ENCODE measurements at regions not wholly inside any gene's neighbourhood (a gene's known extent, or its start where the extent isn't known, plus 50 kb on each side); places are given as distances from the start of the nearest gene placed in this dataset.
"Not testable (repeated sequence)": the region's sequence is repeated elsewhere in the genome, so short reads cannot be mapped to it uniquely, and the experiment has no call there.

DNA sequence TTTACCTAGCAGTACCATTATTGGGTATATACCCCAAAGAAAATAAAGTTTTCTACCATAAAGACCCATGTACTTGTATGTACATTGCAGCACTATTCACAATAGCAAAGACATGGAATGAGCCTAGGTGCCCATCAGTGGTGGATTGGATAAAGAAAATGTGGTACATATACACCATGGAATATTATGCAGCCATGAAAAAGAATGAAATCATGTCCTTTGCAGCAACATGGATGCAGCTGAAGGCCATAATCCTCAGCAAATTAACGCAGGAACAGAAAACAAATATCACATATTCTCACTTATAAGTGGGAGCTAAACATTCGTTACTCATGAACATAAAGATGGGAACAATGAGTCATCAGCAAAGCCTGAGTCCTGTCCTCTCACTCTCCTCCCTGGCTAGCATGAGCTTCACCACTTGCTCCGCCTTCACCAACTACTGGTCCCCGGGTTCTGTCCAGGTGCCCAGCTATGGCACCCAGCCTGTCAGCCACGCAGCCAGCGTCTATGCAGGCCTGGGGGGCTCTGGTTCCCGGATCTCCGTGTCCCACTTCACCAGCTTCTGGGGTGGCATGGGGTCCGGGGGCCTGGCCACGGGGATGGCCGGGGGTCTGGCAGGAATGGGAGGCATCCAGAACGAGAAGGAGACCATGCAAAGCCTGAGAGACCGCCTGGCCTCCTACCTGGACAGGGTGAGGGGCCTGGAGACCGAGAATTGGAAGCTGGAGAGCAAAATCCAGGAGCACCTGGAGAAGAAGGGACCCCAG, 562.1 kb downstream of the ZNF674 start:
- not testable (repeated sequence) for DNase-seq (ENCODE audit: low spot score)

DNA sequence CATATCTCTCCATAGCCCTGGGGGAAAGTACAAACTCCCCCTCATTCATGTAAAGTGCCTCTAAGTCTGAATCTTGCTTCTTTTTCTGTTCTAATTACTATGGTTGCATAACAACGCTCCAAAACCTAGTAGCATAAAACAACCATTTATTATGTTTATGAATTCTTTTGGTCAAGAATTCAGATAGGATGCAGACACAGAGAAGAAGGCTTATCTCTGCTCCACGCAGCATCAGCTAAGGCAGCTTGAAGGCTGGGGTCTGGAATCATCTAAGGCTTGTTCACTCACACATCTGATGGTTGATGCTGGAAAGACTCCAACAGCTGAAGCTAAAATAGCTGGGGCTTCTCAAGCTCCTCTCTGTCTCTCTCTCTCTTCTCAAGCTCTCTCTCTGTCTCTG, 564.5 kb downstream of the ZNF674 start:
- DNase-seq (ENCODE audit: low spot score), result no peak

DNA sequence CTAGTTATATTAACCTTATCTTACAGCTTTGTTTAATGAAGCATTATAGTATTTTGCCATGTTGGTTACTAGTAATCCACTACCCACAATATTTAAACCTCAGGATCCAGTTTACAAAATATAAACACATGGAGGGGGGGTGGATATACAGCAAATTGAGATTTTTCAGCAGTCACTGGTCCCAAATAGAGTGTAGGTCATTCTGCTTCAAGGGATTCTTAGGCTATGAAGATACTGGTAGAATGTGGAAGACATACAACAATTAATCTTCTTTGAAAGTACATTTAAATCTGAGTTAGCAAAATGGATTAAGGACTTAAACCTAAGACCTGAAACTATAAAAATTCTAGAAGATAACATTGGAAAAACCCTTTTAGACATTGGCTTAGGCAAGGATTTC, 569.6 kb downstream of the ZNF674 start:
- no peak for DNase-seq (ENCODE audit: low spot score)

DNA sequence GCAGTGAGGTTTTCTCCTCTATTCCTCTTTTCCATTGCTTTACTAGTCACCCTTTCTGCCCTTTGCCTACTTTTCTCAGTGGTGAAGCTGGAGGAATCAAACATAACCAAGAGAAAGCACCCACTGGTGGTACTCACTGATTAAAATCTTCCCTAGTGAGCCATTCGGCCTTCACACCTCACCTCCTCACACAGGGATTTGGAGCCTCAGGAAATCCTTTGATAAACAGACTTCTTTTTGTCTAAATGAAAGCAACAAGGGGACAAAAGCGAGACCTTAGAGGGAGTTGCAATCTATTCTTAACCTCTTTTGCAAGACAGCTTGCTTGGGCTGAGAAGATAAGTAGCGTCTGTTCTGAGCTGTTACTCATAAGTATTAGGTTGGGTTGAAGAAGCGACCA, 572.6 kb downstream of the ZNF674 start:
- DNase-seq (ENCODE audit: low spot score), result no peak

DNA sequence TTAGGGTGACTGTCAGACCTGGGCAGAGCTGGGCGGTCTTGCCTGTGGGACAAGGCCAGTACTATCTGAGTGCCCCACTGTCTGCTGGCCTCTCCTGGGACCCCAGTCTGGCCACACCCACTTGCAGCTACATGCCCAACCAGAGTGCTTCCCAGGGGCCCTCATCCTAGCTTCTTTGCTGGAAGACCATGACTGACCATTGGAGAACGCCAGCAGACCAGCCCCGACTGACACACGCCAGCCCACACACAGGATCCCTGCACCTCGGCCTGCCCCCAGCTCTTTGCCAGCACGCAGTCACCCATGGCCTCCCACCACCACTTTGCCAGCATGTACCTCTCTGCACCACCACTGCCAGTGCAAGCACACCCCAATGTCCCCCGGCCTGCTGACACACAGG, 585.7 kb downstream of the ZNF674 start:
- no peak for DNase-seq (ENCODE audit: low spot score)

DNA sequence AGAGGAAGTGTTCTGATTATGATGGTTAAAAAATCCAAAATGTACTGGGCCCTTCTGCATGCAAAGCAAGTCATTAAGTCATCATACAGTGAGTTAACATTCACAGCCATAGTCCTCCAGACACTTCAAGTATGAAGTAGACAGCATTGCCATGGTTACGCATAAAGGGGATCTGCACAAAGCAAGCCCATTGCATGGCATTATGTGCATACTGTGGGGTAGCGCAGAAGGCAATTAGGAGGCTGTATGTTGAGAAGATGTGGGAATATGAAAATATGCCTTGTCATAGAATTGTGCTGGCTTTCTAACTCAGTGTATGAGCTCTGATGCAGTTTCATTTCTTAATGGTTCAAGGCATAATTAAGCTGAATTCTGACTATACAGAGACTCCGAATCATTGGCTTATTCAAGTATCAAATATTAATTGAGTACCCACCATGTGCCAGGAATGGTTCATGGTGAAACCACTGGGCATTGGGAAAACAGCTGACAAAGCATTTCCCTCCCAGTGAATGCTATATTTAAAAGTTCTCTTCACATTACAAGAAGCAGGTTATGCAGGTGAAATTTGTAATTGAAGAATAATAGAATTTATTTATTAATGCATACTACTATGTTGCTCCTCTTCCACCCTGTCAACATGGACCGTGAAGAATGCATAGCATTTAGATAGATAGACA, 588.9 kb downstream of the ZNF674 start:
- DNase-seq (ENCODE audit: low spot score), result no peak

DNA sequence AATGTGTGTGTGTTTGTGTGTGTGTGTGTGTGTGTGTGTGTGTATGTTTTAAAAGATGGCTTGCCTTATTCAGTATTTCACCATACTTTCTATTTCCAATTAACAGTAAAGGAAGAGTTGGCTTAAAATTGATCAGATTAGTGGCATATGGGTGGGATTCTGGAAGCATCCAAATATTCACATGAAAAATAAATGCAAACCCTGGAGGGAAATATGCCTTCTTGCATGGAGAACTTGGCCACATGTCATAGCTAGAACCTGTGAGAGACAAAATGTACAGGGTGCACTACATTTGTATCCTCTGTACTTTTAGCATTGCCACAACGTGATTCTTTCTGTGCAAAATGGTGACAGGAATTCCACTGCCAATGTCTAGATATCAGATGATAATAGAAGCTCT, 589.6 kb downstream of the ZNF674 start:
- DNase-seq (ENCODE audit: low spot score), result no peak

DNA sequence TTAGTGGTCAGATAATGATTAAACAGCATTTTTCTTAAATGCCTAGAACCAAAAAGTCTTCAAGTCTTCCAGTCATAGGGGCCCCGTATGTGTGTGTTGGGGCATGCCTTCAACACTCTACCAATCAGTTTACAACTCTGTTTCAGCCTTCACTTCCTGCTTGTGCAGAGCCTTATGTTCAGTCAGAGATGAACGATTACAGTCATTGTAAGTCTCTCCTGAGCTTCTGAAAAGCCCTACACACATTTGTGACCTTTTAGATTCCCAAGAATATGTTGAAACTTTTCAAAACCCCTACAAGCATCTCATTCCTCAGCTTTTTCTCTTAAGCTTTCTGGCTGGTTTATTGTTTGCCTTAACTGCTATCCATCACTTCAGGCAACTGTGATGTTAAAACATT, 591.2 kb downstream of the ZNF674 start:
- DNase-seq (ENCODE audit: low spot score), result no peak

DNA sequence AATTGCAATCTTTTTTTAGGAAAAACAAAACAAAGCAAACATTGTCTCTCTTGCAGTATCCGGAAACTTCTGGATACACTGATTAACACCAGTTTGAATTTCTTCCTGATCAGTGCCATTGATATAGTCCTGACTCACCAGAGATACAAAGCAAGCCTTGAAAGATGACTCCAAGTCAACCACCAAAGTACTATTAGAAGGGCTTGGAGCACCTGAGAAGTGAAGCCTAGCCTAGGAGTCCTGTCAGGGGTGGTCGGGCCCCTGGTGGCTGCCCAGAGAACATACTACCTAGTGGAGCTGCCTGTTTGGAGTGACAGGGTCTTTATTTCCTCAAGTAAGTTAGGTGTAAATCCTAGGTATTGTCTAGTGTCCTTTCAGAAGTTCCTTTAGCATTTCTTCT, 593.2 kb downstream of the ZNF674 start:
- DNase-seq (ENCODE audit: low spot score), result no peak

DNA sequence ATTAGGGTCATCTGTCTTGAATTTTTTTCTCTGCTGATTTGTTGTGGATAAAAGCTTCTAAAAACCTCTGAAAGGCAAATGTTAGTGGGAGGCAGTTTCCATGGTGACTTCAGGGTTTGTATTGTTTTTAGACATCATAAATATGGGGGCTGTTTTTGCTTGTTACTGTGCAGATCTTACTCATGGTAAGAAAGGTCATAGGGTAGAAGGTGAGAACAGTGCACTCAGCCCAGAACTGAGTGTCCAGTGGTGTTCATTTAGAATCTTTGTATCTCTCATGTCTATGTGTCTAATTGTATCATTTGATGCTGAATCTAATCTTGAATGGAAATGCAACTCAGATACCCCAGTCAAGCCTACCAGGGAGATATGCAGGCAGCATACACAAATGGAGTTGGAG, 609.8 kb downstream of the ZNF674 start:
- no peak for DNase-seq (ENCODE audit: low spot score)

DNA sequence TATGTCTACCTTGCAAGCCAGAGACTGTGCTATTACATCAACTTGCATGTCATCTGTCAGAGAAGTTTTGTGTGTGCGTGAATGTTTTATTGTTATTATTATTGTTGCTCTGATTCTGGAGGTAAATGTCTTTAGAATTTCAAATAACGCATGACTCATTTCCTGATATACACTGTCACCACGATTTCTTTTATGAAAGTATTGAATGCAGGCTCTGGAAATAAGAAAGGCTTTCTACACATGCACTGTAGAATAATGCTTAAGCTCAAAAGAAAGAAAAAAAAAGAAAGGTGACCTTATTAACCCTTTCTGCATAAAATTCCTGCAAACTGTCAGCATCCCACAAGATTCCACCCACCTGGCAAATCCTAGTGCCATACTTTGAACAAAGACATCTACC, 632.9 kb downstream of the ZNF674 start:
- no peak for DNase-seq (ENCODE audit: low spot score)

DNA sequence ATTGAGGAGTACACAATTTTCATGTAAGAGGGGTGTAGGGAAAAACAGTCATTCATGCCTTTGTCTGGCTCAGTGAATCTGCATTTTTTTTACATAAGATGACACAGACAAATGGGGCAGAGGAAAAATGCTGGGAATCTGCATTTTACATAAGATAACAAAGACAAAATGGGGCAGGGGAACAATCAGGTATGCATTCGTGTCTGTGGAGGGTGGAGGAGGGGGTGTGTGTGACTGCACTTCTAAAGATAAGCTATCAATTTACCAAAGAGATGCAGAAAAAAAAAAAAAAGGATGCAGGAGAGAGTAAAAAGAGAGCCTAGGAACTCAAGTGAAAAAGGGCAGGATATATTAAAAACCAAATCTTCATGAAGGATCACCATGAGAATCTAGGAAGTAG, 637.4 kb downstream of the ZNF674 start:
- no peak for DNase-seq (ENCODE audit: low spot score)

DNA sequence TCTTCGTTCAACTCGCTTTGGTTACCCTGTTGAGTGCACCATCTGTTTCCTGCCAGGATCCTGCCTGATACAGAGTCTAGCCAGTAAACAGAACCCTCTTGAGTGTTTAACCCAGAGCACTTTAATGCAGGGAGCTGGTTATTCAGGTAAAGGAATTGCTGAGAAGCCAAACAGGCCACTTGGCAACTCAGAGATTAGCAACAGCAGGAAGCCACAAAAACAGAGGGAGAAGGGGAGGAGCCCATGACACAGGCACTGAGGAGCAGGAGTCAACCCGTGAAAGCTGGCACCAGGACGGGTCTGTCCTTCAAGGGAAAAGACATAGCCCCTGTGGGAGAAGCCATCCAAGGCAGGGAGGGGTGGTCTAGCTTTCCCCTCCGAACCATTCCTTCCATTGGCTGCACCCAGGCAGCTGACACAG, 641.4 kb downstream of the ZNF674 start:
- peak; percentile 46 for DNase-seq (ENCODE audit: low spot score)

DNA sequence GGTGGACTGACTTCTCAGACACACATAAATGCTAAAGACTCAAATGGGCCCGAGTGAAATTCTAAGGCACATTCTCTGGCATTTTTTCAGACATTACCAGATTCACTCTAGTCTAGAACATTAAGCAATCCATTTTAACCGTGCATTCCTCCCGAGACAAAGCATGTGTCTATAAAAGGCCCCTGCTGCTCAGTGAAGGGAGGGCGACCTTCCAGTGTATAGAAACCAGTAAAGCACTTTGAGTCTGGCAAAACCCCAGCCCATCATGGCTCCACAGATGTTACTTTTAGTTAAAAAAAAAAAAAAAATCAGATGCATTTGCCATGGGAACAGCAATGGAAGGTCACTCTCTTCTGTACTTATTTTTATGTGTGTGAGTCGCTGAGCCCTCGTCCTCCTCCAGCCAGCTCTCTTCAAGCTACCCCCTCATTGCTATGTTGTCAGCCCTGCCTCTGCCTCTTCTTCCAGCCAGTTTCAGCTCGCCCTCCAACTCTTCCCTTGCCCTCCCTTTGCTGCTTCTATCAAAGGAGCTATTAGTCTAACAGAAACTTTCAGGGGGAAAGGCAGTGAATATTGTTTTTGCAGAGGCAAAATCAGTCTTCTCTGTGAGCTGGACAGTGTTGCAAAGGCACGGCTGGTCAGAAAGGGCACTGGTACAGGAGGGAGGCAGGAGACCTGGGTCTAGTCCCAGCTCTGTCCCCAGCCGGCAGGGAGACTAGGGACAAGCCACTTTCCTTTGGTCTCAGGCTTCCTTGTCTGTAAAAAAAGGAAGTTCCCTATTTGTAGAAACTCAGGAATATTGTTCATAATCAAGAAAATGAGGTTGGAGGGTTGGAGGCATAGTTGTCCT, 644.2 kb downstream of the ZNF674 start:
- no peak for DNase-seq (ENCODE audit: low spot score)

DNA sequence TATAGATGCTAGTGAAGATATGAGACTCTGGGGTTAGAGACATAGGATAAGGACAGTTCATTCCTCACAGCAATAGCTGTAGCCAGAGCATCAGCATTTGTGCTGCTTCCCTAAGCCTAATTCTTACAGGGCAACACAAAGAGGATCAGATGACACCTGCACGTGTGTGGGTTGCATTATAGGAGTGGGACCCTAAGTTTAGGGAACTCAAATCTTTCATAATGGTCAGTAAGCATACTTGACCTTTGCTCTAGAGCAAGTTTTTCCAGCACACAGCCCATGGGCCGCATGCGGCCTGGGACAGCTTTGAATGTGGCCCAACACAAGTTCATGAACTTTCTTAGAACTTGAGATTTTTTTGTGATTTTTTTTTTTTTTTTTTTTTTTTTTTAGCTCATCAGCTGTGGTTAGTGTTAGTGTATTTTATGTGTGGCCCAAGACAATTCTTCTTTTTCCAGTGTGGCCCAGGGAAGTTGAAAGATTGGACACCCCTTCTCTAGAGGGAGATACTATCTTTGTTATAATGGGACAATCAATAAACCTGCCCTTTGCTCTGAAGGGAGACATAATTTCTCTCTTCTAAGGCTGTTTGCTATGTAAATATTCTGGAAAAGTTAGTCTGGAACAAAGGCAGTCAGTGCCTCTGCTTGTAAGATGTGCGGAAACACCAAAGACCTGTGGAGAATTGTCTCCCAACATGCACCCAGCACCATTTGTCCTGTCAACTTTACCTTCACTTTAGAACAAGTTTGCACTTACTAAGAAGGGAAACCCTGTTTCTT, 650.2 kb downstream of the ZNF674 start:
- DNase-seq (ENCODE audit: low spot score), result no peak

DNA sequence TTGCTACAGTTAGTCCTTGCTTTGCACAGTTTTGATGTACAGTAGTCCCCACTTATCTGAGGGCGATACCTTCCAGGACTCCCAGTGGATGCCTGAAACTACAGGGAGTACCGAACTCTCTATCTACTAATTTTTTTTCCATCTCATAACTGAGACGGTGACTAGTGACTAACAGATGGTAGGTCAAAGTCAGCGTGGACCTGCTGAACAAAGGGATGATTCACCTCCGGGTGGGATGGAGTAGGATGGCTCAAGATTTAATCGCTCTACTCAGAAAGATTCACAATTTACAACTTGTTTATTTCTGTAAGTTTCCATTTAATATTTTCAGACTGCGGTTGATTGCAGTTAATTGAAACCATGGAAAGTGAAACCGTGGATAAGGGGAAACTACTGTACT, 655.8 kb downstream of the ZNF674 start:
- DNase-seq (ENCODE audit: low spot score), result no peak

DNA sequence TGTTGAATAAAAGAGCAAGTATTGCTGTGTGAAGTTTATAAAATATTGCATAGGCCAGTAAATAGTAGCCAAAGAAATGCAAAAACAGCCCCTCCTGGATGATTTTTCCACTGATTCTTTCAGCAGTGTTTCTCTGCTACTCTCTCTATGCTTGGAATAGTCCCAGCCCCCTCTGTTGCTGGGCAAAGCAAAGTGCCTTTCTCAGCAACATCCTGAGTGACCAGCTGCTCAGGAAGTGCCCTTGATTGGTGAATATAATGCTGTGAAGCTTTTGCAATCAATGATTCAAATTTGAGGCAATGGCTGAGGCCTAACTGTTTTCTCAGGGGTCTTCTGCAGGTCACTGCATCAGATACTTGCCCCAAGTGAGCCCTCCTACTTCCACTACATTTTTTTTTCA, 656.7 kb downstream of the ZNF674 start:
- DNase-seq (ENCODE audit: low spot score), result no peak

DNA sequence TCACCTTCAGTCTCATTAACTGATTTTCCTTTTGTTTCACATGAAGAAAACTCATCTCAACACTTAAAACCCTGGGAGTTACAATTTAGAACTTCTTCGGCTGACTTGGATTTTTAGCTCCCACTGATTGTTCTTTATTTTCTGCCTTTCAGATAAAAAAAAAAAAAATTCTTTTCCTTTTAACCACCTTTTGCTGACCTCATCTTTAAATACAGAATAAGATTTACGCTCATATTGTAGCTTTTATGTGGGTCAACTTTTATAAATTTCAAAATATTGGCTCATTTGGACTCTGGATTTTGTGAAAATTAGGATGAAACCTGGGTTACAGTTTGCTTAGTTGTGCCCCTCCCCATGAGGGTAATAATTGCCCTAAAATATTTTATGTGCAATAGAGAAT, 659.3 kb downstream of the ZNF674 start:
- DNase-seq (ENCODE audit: low spot score), result no peak

DNA sequence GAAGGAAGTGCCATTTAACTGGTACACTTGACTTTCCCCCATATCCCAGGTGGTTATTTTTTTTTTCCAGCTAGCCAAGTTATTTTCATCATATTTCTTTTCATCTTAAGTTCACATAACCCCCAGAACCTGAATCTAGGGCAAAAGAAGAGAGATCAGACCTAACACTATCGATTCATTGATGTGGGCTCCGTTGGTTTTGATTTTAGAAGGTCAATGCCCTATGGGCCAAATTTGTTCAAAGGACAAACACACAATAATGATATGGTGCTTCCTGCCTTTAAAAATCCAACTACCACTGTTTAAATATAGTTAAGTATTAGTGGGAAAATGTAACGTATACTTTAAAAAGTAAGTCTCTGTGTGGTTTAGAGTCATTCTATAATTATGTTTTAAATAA, 665.7 kb downstream of the ZNF674 start:
- DNase-seq (ENCODE audit: low spot score), result no peak

DNA sequence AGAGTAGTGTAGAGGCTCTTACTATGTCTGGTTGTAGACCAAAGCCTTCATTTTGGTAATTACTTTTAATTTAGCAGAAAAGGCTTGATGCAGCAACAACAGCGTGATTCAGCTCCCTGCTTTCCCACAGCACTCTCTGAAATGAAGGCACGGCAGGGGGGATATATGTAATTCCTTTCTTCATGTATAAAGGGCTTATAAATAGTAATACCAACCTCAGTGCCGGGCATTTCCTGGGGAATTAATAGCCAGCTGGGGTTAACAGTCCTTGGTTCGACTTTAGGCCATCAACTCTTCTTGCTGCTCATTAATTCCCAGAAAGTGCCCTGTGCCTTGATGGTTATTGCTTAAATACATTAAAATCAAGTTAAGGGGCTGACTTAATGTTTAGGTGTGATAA, 669.0 kb downstream of the ZNF674 start:
- DNase-seq (ENCODE audit: low spot score), result no peak

DNA sequence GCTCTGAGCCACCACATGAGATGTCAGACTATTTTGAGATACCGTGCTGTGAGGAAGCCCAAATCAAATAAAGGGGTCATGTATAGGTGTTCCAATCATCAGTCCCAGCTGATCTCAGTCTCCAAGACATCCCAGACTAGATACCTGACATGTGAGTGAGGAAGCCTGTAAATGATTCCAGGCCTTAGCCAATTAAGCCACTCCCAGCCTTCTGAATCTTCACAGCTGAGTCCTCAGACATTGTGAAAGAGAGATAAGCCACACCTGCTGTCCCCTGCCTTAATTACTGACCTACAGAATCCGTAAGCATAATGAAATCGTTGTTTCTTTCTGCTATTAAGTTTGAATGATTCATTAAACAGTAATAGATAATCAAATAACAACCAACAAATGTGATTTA, 671.4 kb downstream of the ZNF674 start:
- DNase-seq (ENCODE audit: low spot score), result no peak

DNA sequence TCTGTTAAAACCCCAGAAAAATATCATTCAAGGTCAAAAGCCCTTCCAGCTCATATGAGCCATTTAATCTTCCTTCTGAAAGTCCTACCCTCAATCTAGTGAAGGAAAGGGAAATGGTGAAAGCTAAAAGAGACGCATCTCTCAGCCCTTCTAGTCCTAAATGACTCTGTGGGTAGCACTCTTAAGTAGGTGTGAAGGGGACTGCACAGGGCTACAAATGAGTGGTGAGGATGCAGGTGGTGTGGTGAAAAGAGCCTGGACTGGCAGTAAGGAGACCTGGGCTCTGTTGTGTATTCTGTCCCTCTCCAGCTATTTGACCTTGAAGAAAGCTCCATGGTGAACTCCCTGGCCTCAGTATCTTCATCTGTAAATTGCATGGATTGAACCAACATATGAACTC, 671.8 kb upstream of the DIPK2B start:
- DNase-seq (ENCODE audit: low spot score), result no peak
